Upper lobe of left lung (tissue), 4 donors: ENCODE measurements at regions not wholly inside any gene's neighbourhood (a gene's known extent, or its start where the extent isn't known, plus 50 kb on each side); places are given as distances from the start of the nearest gene placed in this dataset.

Source experiments
- CTCF ChIP-seq, 6 experiments: fragments of 450-650 bp in 4 of 6; fragments of 200-600 bp in 2 of 6; sonication (generic) in 2 of 6; IDR thresholded peaks; one replicate each; pipeline ENCODE4 v1.5.1; 2016 to 2019; ENCODE audit warnings: antibody characterized with exemption in 6 of 6
- EP300 ChIP-seq, 4 donors: sonication (generic); formaldehyde crosslinking; IDR thresholded peaks; one replicate each; pipeline ENCODE4 v1.5.1; 2017; ENCODE audit warnings: antibody characterized with exemption in 4 of 4, control low read depth in 2 of 4

- TF ChIP-seq CTCF (IDR thresholded peaks at IDR 0.05) = no peak
- no peak for TF ChIP-seq EP300 (IDR thresholded peaks at IDR 0.05)
These were observed 60.6 kb upstream of the LRRC8B start for GRCh38 chr1:89464008-89464407.
